Tibial artery (tissue), 4 donors: ENCODE measurements at regions not wholly inside any gene's neighbourhood (a gene's known extent, or its start where the extent isn't known, plus 50 kb on each side); places are given as distances from the start of the nearest gene placed in this dataset.

Experiments used
- DNase-seq, 2 donors: peaks; one replicate each; pipeline ENCODE4 v3.0.0-alpha.2; 2019
- H3K27ac ChIP-seq, 2 donors: fragments of 200-600 bp; sonication (generic) in 1 of 2; 1 replicate in 1 of 2; 2 replicates in 1 of 2; pipeline ENCODE4 v1.5.1; 2018 to 2019; ENCODE audit warnings: mild to moderate bottlenecking in 1 of 2
- H3K27me3 ChIP-seq, 2 donors: fragments of 200-600 bp; sonication (generic) in 1 of 2; one replicate each; pipeline versions ENCODE4 v1.5.1 to v1.6.0; 2016 to 2019
- H3K36me3 ChIP-seq, 3 donors: fragments of 200-600 bp; sonication (generic) in 2 of 3; one replicate each; pipeline ENCODE4 v1.5.1; 2016 to 2019; ENCODE audit warnings: mild to moderate bottlenecking in 2 of 3
- H3K4me1 ChIP-seq, 4 donors: fragments of 200-600 bp; sonication (generic) in 2 of 4; 1 replicate in 3 of 4; 2 replicates in 1 of 4; pipeline ENCODE4 v1.5.1; 2016 to 2019
- H3K4me3 ChIP-seq, 2 donors: fragments of 200-600 bp; sonication (generic) in 1 of 2; 1 replicate in 1 of 2; 2 replicates in 1 of 2; pipeline ENCODE4 v1.5.1; 2018 to 2019; ENCODE audit warnings: mild to moderate bottlenecking in 2 of 2
- H3K9me3 ChIP-seq, 3 donors: fragments of 200-600 bp; sonication (generic) in 1 of 3; one replicate each; pipeline ENCODE4 v1.5.1; 2016 to 2019
- intact Hi-C: fragments of 100-400 bp; cut with DNase I; formaldehyde crosslinking; loops from one replicate; pipeline ENCODE4 v1.15.0; 2023; ENCODE audit warnings: low total_unique reads
- TF ChIP-seq, protein P1 (sequence below), 2 experiments: fragments of 200-600 bp in 1 of 2; fragments of 450-650 bp in 1 of 2; IDR thresholded peaks; one replicate each; pipeline ENCODE4 v1.5.1; 2017 to 2019; ENCODE audit warnings: antibody characterized with exemption in 2 of 2, mild to moderate bottlenecking in 1 of 2, moderate library complexity in 1 of 2

DNA sequence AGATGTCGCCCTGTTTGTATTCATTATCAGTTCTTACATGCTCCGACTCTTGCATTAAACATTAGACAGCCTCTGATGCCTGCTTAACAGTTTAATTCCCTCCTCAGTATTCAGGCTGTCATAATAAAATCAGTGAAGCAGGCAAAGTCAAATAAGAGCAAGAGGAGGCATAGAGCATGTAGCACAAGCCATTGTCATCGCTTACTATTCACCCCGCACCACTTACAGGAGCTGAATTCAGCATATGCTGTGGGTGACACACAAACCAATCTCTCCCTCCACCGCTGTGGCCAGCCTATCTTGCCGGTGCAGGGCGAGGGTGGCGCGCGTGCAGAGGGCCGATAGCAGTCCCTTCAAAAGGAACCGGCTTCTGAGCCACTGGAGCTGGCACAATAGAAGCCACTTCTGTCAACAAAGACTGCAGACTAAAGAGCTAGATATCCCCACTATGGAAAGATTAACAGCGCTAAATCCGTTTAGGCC lies 433.2 kb upstream of the MGMT start:
- no peaks in the 10 kb centered on the region for H3K4me1 ChIP-seq
- no peaks in the 10 kb centered on the region for H3K36me3 ChIP-seq
- peaks cover 0 to 55% of the 10 kb centered on the region in 2 donors for H3K27me3 ChIP-seq
- TF ChIP-seq, protein P1, sequence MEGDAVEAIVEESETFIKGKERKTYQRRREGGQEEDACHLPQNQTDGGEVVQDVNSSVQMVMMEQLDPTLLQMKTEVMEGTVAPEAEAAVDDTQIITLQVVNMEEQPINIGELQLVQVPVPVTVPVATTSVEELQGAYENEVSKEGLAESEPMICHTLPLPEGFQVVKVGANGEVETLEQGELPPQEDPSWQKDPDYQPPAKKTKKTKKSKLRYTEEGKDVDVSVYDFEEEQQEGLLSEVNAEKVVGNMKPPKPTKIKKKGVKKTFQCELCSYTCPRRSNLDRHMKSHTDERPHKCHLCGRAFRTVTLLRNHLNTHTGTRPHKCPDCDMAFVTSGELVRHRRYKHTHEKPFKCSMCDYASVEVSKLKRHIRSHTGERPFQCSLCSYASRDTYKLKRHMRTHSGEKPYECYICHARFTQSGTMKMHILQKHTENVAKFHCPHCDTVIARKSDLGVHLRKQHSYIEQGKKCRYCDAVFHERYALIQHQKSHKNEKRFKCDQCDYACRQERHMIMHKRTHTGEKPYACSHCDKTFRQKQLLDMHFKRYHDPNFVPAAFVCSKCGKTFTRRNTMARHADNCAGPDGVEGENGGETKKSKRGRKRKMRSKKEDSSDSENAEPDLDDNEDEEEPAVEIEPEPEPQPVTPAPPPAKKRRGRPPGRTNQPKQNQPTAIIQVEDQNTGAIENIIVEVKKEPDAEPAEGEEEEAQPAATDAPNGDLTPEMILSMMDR (IDR thresholded peaks at IDR 0.05) = no peak
- intact Hi-C loops = loop anchor here (5.0 to 10.0 kb wide), 2 partner anchors 938 to 1071 kb away; no protein-coding TSS in a partner anchor
- no peak for DNase-seq
- H3K27ac ChIP-seq = no peak overlapping the region
- no peak overlapping the region for H3K4me3 ChIP-seq
- H3K9me3 ChIP-seq = no peaks in the 10 kb centered on the region

GRCh38 chr10:129035052-129035827 lies 431.8 kb upstream of the MGMT start:
- intact Hi-C loops = loop anchor here (10.0 kb wide), 1 partner anchor 1070 kb away; no protein-coding TSS in a partner anchor

DNA sequence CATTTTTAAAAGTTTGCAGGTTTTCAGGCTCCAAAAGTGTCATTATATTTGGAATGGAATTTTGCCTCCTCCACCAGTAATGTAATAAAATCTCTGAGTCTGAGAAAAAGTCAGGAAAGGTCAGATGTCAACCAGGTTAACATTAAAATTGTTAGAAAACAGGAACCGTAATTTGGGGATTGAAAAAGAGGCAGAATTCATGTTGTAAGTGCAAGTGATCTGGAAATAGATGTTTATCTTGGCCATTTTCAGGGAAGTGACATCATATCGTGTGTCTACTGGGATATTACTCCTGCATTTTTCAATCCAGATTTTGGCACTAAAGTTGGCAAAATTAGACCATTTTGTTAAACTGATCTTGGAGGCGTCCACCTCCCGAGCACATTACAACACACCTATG lies 428.5 kb upstream of the MGMT start:
- TF ChIP-seq, protein P1 (IDR thresholded peaks at IDR 0.05) = no peak
- H3K4me3 ChIP-seq = no peak overlapping the region
- H3K4me1 ChIP-seq = no peaks in the 10 kb centered on the region
- H3K9me3 ChIP-seq = no peaks in the 10 kb centered on the region
- no peak for DNase-seq
- intact Hi-C loops = loop anchor here (10.0 kb wide), 1 partner anchor 1066 kb away; no protein-coding TSS in a partner anchor
- H3K36me3 ChIP-seq = no peaks in the 10 kb centered on the region
- peaks cover 0 to 38% of the 10 kb centered on the region in 2 donors for H3K27me3 ChIP-seq
- no peak overlapping the region for H3K27ac ChIP-seq

More at GRCh38 chr10:129035052-129035827, 431.8 kb upstream of the MGMT start:
- Histone ChIP-seq H3K9me3 (no peaks in the 10 kb centered on the region), H3K27me3 (peaks cover 0 to 44% of the 10 kb centered on the region in 2 donors), H3K27ac (no peak overlapping the region), H3K4me1 (no peaks in the 10 kb centered on the region), H3K4me3 (no peak overlapping the region), H3K36me3 (no peaks in the 10 kb centered on the region)
- DNase-seq = no peak
- TF ChIP-seq, protein P1 (IDR thresholded peaks at IDR 0.05) = no peak

DNA sequence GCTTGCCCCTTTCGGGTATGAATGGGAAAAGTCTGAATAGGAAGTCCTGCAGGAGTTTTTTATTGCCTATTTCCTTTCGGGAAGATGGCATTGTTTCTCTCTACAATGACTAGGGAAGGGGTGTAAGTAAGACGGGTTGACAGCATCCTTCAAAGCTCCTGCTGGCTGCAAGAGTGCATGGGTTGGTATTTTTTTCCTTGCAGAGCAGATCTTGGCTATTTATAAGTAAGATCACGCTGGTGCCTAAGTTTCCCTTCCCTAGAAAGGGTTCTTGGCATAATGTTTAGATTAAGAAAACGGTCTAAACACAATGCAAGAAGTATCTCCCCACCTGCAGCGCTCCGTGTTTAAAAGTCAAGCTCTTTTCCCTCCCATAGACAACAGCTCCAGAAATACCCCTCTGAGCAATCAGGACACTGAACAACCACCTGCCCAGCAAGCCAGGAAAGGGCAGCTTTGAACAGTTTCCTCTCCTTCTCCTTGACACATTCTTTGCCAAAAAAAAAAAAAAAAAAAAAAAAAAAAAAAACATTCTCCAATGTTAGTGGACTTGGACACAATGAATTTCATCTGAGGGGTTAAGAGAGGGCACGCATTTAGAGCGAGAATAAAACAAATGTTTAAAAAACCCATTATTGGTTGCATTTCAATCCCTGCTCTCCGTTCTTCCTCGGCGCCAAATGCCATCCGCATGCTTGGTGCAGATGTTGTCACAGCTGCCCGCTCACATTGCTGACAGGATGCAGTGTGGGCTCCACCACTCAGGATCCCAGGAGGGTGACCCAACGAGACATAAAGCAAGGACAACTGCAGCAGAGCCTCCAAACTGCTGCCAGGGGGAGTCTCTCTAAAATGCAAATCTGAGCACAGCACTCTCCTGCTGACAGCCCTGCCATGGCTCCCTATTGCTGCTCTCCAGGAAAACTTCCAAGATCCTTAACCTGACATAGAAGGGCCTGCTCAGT lies 427.4 kb upstream of the MGMT start:
- no peaks in the 10 kb centered on the region for H3K9me3 ChIP-seq
- no peak overlapping the region for H3K27ac ChIP-seq
- intact Hi-C loops = loop anchor here (10.0 kb wide), 1 partner anchor 1065 kb away; no protein-coding TSS in a partner anchor
- H3K36me3 ChIP-seq = no peaks in the 10 kb centered on the region
- H3K27me3 ChIP-seq = peaks cover 0 to 40% of the 10 kb centered on the region in 2 donors
- TF ChIP-seq, protein P1 (IDR thresholded peaks at IDR 0.05) = no peak
- DNase-seq = no peak
- H3K4me1 ChIP-seq = no peaks in the 10 kb centered on the region
- no peak overlapping the region for H3K4me3 ChIP-seq

- H3K4me3 ChIP-seq = no peak overlapping the region
- no peak overlapping the region for H3K27ac ChIP-seq
- H3K4me1 ChIP-seq = peaks cover 0 to 5% (median 2%) of the 10 kb centered on the region in 4 donors
- no peak for DNase-seq
- H3K36me3 ChIP-seq = no peaks in the 10 kb centered on the region
- peaks cover 0 to 46% of the 10 kb centered on the region in 2 donors for H3K27me3 ChIP-seq
- TF ChIP-seq, protein P1 (IDR thresholded peaks at IDR 0.05) = no peak
- intact Hi-C loops = no loop called here
- no peaks in the 10 kb centered on the region for H3K9me3 ChIP-seq
Observed at GRCh38 chr10:129040377-129040776, 426.7 kb upstream of the MGMT start.
